HG02759 (cell line): ENCODE measurements at regions not wholly inside any gene's neighbourhood (a gene's known extent, or its start where the extent isn't known, plus 50 kb on each side); places are given as distances from the start of the nearest gene placed in this dataset.
"Not testable (repeated sequence)": the region's sequence is repeated elsewhere in the genome, so short reads cannot be mapped to it uniquely, and the experiment has no call there.

Experiments used
- ATAC-seq: cut with Tn5 transposase; IDR thresholded peaks from one replicate; pipeline ENCODE4 v1.9.1; 2021; ENCODE audit warnings: mild to moderate bottlenecking, moderate library complexity; ENCODE audit not compliant: unreplicated experiment

GRCh38 chr21:15932726-15933125 lies 202.9 kb downstream of the USP25 start:
- ATAC-seq = no peak

GRCh38 chr21:15935530-15935929 lies 205.7 kb downstream of the USP25 start:
- ATAC-seq = no peak

- no peak for ATAC-seq
Measured at GRCh38 chr21:15943009-15943666, 213.4 kb downstream of the USP25 start.

- ATAC-seq = no peak
Measured at GRCh38 chr21:15947677-15948076, 217.9 kb downstream of the USP25 start.

DNA sequence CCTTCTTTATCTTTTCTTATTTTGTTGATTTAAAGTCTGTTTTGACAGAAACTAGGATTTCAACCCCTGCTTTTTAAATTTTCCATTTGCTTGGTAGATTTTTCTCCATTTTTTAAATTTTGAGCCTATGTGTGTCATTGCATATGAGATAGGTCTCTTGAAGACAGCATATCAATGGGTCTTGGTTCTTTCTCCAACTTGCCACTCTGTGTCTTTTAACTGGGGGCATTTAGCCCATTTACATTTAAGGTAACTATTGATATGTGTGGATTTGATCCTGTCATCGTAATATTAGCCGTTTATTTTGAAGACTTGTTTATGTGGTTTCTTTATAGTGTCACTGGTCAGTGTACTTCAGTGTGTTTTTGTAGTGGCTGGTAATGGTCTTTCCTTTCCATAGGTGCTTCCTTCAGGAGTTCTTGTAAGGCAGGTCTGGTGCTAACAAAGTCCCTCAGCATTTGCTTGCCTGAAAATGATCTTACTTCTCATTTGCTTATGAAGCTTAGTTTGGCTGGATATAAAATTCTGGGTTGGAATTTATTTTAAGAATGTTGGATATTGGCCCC lies 223.9 kb downstream of the USP25 start:
- no peak for ATAC-seq

DNA sequence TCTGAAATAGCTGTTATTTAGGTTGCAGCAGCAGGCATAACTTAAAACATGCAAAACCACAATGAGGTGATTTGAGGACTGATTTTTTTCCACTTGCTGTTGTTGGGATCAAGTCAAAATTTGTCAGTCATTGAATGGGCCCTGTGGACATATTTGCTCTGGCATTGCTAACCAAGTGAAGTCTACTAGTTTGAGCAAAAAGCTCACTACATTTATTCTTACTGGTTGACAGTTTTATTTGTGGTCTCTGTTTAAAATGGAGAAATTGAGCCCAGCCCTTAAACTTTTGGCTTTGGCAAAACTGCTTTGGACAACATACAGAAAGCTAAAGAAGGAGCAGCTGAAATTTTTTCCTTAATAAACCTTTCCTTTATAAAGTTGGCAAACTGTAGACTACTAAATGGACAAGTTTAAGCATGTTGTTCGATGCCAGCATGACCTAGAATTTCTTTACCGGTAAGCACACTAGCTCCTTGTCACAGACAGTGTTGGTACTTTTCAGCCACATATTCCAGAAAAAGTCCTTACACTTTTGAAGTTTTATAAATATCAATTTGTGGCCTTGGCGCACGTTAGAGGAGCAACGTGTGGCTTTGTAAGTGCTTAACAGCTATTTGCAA lies 234.6 kb downstream of the USP25 start:
- no peak for ATAC-seq

DNA sequence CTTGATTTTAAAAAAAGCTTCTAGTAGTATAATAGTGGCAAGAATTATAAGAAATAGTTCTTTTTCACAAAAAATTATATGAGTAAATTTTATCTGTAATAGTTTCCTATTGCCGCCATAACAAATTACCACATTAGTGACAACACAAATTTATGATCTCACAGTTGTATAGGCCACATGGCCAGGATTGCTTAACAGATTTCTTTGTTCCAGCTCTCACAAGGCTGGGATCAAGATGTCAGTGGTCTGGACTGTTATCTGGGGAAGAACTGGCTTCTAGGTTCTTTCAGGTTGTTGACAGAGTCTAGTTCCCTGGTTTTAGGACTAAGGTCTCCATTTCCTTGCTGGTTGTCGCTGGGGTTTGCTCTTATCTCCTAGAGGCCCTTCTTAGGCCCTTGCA lies 236.4 kb downstream of the USP25 start:
- no peak for ATAC-seq

GRCh38 chr21:15966651-15967050 lies 236.9 kb downstream of the USP25 start:
- no peak for ATAC-seq

- no peak for ATAC-seq
Measured at GRCh38 chr21:15967661-15968060, 237.9 kb downstream of the USP25 start.

DNA sequence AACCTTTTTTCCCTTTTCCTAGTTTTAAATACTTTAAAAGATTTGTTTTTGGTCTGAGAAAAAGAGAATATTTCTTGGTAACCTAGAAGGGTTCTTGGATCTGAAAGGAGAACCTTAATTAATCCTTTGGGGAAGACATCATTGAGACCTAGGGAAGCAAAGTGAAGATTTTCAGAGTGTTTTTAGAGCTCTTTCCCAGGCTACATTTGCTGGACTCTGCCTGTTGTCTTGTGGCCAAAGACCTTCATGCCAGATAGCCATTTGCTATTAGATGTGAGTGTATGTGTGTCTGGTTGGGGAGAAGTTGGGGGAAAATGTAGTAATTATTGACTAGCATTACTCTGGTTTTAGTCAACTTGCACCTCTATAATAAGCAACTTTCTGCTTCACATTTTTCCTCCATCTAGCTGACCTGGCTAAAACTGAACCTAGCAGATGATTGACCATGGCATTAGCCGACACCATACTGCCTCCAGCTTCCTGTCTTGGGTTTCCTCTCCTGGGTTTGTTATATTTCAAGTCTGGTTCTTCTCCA lies 239.1 kb downstream of the USP25 start:
- ATAC-seq = no peak

DNA sequence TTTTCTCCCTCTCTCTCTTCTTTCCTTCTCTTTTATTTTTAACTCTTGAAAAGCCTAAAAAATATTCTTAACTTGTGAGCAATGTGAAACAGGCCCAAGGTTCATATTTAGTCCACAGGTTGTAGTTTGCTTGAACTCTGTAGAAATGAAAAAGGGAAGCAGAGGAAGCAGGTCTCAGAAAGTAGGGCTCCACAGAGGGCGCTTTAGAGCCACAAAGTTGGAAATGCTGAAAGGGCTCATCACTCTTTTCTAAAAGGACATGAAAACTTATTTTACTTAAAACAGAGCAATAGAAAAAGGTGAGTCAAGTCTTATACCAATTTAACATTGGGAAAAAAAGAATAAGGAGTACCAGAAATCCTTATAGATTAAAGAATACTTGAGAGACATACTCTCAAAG lies 247.0 kb downstream of the USP25 start:
- ATAC-seq = no peak

- ATAC-seq = no peak
Measured at GRCh38 chr21:15978215-15978738, 248.5 kb downstream of the USP25 start.

- not testable (repeated sequence) for ATAC-seq
Measured at GRCh38 chr21:15979493-15979892, 249.7 kb downstream of the USP25 start.

DNA sequence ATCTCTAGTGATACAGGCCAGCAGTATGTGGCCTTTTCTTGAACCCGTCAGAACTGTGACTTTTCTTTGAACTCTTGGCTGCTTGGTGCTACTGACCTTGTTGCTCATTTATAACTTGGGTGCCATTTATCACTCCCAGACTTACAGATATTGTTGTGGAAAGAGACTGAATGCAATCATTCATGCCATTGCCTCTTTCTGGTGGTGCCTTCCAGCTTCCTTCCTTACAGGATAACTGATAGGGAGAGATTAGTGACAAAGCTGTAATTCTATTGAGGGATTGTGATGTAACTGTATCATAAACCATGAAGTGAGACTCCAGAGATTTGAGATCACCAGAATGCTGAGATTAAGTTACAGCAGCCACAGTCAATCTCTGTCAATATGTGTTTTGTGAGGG lies 256.5 kb downstream of the USP25 start:
- no peak for ATAC-seq

DNA sequence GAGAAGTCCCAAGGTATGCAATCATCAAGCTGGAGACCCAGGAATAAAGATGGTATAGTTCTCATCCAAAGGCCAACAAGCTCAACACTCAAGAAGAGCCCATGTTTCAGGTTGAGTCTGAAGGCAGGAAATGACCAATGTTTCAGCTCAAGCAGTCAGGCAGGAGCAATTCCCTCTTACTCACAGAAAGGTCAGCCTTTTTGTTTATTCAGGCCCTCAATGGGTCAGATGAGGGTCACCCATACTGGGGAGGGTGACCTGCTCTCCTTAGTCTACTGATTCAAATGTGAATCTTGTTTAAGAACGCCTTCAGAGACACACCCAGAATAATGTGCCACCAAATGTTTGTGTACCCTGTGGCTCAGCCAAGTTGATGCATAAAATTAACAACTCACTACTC lies 262.4 kb downstream of the USP25 start:
- ATAC-seq = no peak

DNA sequence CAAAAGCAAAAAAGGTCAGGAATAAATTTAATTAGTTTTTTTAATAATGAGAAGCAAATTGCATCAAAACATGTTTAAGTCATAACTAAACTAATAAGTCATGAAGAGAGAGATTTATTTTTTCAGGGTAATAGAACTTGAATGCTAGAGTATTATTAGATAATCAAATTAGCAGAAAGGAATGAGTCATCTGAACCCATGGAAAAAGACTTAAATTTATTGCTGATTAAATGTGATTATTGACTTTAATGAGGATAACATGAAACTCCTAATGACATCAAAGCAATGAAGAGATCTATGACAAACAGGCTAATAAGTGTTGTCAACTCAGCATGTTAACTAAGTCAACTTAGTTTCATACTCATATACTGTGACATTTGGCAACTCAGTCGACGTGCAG lies 264.2 kb downstream of the USP25 start:
- ATAC-seq = no peak

DNA sequence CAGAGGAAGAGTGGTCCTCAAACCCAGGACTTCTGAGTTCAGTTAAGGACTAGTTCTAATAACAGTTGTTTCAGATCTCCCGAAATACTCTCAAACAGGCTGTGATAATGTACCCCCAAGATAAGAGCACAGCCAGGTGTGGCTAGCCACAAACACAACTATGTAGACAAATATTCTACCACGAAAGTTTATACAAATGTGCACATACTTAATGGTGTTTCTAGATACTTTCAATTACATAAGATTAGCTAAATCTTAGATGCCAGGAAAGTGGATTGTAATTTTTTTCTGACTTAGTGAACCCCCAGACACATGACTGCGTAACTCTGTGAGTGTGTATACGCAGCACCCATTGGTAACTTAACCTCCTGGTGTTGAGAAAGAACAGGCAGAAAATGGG lies 270.0 kb downstream of the USP25 start:
- no peak for ATAC-seq

DNA sequence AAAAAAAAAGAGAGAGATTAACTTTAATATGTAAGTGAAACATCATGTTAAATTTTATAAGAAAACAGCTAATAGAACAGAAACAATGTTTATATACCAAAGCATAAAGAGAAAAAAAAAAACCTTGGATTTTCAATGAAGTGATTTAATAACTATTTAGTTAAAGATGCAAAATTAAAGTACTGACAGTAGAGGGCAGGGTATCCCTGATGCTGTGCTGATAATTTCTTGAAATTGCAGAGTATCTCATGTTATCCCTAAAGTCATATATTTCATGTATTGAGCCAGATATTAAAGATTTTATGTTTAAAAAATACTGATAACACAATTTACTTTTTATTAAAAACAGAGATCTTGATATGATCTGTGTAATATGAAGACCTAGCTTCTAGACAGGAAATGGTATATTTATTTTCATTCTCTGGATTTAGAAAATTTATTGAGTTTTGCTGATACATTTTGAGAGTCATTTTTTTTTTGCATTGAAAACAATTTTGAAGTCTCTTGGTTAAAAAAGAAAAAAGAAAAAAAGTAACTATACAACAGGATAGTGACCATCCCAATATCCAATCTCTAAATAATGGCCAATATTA lies 273.2 kb downstream of the USP25 start:
- ATAC-seq = no peak

DNA sequence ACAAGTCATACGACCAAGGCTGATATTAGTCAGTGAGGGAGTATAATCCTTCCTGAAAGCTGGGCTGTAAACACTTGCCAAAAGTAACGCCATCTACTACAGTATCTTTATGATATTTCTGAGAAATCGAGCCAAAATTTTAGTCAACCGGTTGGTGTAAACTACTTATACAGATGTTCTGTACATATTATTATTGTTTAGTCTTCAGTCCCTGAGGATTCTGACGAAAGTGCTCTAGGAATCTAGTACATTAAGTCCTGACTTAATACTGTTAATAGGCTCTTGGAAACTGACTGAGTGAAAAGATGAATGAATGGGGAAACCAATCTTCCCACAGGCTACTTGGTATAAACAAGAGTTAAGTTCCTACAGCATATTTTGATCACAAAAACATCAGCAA lies 274.3 kb downstream of the USP25 start:
- ATAC-seq = no peak

DNA sequence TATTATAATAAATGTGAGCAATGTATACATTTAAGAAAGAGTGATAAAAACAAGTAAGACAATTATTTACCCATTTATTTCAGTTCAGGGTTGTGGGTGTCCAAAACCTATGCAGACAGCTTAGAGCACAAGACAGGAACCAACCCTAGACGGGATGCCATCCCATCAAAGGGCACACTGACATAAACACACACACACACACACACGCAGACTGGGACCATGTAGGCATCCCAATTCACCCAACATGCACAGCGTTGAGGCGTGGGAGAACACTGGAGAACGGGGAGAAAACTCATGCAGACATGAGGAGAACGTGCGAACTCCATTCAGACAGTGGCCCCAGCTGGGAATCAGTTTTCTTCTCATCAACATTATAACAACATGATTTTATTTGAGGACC lies 274.7 kb downstream of the USP25 start:
- no peak for ATAC-seq

DNA sequence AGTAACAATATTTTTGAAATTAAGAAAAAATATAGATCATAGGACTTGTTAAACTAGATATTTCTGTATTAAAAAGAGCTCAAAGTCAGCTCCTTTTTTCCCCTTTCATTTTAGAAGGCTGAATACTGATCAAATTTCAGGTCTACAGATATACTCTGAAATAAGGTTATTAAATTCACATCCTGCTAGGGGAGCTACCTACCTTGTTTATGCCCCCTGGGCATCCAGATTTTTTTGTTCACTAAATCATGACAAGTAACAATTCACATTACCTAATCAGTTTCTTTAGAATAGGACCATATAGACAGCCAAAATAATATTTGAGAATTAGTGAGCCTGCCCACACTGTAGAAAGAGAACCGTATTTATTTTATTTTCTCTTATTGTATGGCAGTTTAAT lies 276.2 kb downstream of the USP25 start:
- ATAC-seq = no peak

DNA sequence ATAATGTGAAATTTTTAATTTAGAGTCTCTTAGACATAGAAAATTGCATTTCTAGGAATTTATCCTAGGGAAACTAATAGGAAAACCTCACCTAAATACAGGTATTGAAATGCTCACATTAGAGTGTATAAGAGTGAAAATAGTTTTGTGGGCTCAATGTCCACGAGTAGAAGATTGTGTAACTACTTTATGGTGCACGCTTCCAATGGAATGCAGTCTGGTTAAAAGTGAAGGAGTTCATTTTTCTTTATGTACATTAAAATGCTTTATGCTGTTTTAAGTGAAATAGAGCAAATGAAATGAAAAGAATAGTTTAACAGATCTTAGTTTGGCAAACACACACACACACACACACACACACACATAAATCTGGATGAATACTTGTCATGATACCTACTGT lies 278.2 kb downstream of the USP25 start:
- ATAC-seq = no peak
